SHP77 (cell line): ENCODE measurements at regions not wholly inside any gene's neighbourhood (a gene's known extent, or its start where the extent isn't known, plus 50 kb on each side); places are given as distances from the start of the nearest gene placed in this dataset.

Experiments used
- DNase-seq, 2 experiments: peaks; one replicate each; lab custom pipeline; 2025; lab: John Stamatoyannopoulos, UW

- DNase-seq = no peak
Observed at GRCh38 chrX:120819126-120819525, 56.5 kb downstream of the CT47B1 start.

- DNase-seq = no peak
Observed at GRCh38 chrX:120813982-120814381, 61.7 kb downstream of the CT47B1 start.

GRCh38 chrX:120801426-120801825, 74.2 kb downstream of the CT47B1 start:
- DNase-seq = no peak

- no peak for DNase-seq
Observed at GRCh38 chrX:120797188-120797851, 78.3 kb downstream of the CT47B1 start.

GRCh38 chrX:120795301-120795700, 80.4 kb downstream of the CT47B1 start:
- DNase-seq = no peak

GRCh38 chrX:120794525-120794975, 81.1 kb downstream of the CT47B1 start:
- no peak for DNase-seq

GRCh38 chrX:120793098-120793497, 82.6 kb downstream of the CT47B1 start:
- DNase-seq = no peak

- DNase-seq = no peak
Observed at GRCh38 chrX:120791013-120791643, 84.5 kb downstream of the CT47B1 start.

GRCh38 chrX:120790552-120790951, 85.1 kb downstream of the CT47B1 start:
- DNase-seq = no peak

GRCh38 chrX:120790118-120790517, 85.5 kb downstream of the CT47B1 start:
- peak; percentile 0 to 2 for DNase-seq

- no peak for DNase-seq
Observed at GRCh38 chrX:120781403-120781802, 94.3 kb downstream of the CT47B1 start.

- no peak for DNase-seq
Observed at GRCh38 chrX:120775959-120776358, 99.7 kb downstream of the CT47B1 start.

GRCh38 chrX:120774606-120775005, 101.1 kb downstream of the CT47B1 start:
- DNase-seq = no peak

GRCh38 chrX:120773801-120774200, 101.9 kb downstream of the CT47B1 start:
- no peak for DNase-seq

- peak; percentile 30 to 37 for DNase-seq
Observed at GRCh38 chrX:120769576-120770341, 105.9 kb downstream of the CT47B1 start.

GRCh38 chrX:120768681-120769080, 107.0 kb downstream of the CT47B1 start:
- DNase-seq = no peak

GRCh38 chrX:120768254-120768653, 107.4 kb downstream of the CT47B1 start:
- DNase-seq = no peak

GRCh38 chrX:120763269-120763668, 112.4 kb downstream of the CT47B1 start:
- DNase-seq = no peak

GRCh38 chrX:120761810-120762209, 113.9 kb downstream of the CT47B1 start:
- DNase-seq = no peak

GRCh38 chrX:120759685-120760084, 116.0 kb downstream of the CT47B1 start:
- DNase-seq = no peak

GRCh38 chrX:120755066-120755846, 120.4 kb downstream of the CT47B1 start:
- no peak for DNase-seq
